Colonic mucosa (tissue), 4 donors: ENCODE measurements at regions not wholly inside any gene's neighbourhood (a gene's known extent, or its start where the extent isn't known, plus 50 kb on each side); places are given as distances from the start of the nearest gene placed in this dataset.

Experiments
- DNase-seq: peaks from one replicate; pipeline ENCODE4 v3.0.0-alpha.2; 2020
- H3K27ac ChIP-seq: fragments of 200-600 bp; one replicate; pipeline ENCODE4 v1.8.0; 2021
- H3K27me3 ChIP-seq: fragments of 200-600 bp; one replicate; pipeline ENCODE4 v1.8.0; 2021
- H3K36me3 ChIP-seq: fragments of 200-600 bp; one replicate; pipeline ENCODE4 v1.8.0; 2021
- H3K4me1 ChIP-seq: fragments of 200-600 bp; one replicate; pipeline ENCODE4 v1.8.0; 2021; ENCODE audit warnings: mild to moderate bottlenecking
- H3K4me3 ChIP-seq: fragments of 200-600 bp; one replicate; pipeline ENCODE4 v1.8.0; 2021
- H3K9ac ChIP-seq, 2 donors: one replicate each; pipeline ENCODE4 v1.7.0; 2013; ENCODE audit warnings: control low read depth in 2 of 2, low read depth in 2 of 2, low read length in 2 of 2
- H3K9me3 ChIP-seq: fragments of 200-600 bp; one replicate; pipeline ENCODE4 v1.8.0; 2021
- intact Hi-C: fragments of 100-400 bp; cut with DNase I; formaldehyde crosslinking; loops from one replicate; pipeline ENCODE4 v1.14.1; 2022
- TF ChIP-seq, protein P1 (sequence below): fragments of 200-600 bp; IDR thresholded peaks from one replicate; pipeline ENCODE4 v1.8.0; 2022; ENCODE audit warnings: antibody characterized with exemption, mild to moderate bottlenecking
- donor health status: healthy.
- donor health status: DM: no; HTN: no; CAD: no.
- donor health status: DM: no; HTN: no; CAD: no.

DNA sequence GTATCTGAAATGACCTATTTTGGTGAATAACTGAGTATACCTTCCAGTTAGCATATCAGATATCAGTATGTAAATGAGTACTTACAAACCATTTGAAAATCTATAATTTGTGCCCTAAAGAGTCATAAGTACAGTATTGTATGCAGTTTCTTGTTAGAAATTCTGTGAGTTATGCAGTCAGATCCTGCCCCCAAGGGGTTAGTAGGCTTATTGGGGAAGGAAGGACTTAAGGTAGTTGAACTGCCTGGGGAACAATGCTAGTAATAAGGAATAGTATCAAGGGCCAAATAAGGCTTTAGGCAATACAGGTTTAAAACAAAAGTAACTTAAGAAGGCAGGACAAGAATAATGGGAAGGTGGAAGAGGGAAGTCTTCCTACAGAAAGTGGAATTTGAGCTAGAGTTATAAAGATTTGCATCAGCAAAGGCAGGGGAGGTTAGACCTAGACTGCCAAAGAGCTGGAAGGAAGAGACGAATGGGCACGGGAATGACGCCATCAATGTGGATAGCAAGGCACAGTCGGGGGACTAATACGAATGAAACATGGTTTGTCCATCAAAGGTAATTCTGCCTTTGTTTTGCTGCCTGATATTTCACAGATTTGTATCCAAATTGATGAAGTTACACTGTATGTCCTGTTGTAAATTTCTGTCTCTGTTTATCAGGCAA, 182.9 kb upstream of the DPYD start:
- Histone ChIP-seq H3K27me3 (no peaks in the 10 kb centered on the region), H3K4me1 (no peaks in the 10 kb centered on the region), H3K9ac (no peak overlapping the region), H3K9me3 (no peaks in the 10 kb centered on the region), H3K36me3 (no peaks in the 10 kb centered on the region), H3K4me3 (no peak overlapping the region), H3K27ac (no peak overlapping the region)
- TF ChIP-seq, protein P1, sequence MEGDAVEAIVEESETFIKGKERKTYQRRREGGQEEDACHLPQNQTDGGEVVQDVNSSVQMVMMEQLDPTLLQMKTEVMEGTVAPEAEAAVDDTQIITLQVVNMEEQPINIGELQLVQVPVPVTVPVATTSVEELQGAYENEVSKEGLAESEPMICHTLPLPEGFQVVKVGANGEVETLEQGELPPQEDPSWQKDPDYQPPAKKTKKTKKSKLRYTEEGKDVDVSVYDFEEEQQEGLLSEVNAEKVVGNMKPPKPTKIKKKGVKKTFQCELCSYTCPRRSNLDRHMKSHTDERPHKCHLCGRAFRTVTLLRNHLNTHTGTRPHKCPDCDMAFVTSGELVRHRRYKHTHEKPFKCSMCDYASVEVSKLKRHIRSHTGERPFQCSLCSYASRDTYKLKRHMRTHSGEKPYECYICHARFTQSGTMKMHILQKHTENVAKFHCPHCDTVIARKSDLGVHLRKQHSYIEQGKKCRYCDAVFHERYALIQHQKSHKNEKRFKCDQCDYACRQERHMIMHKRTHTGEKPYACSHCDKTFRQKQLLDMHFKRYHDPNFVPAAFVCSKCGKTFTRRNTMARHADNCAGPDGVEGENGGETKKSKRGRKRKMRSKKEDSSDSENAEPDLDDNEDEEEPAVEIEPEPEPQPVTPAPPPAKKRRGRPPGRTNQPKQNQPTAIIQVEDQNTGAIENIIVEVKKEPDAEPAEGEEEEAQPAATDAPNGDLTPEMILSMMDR, result no peak
- DNase-seq, result no peak
- intact Hi-C loops, result no loop called here

DNA sequence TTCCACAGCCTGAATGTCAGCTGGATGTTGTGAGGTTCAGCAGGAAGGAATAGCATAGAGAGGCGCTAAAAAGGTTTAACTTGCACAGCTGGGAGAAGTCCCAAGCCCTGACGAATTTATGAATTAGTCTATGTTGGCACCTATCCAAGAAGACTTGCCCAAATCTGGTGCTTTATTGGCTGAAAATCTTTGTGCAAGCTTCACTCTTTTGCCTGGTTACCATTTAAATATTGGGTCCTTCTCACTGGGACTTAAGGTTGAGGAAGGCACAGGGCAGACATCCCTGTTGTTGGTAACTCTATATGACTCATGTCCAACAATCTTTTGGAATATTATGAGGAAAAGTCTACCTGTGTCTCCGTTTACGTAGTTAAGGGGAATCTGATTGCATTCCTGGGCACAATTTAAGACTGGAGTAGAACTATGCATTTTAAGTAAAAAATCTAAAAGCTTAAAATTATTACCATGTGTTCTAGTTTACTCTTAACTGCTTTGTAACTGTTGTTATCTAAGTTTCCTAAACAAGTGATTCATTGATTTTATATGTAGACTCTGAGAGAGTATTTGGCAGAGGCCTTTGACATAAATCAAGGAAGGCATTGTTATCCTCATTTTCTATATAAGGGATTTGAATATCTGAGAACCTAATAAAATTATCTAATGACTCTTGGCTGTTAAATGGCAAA, 181.7 kb upstream of the DPYD start:
- Histone ChIP-seq H3K27me3 (no peaks in the 10 kb centered on the region), H3K4me1 (no peaks in the 10 kb centered on the region), H3K4me3 (no peak overlapping the region), H3K9me3 (no peaks in the 10 kb centered on the region), H3K9ac (no peak overlapping the region), H3K36me3 (no peaks in the 10 kb centered on the region), H3K27ac (no peak overlapping the region)
- no peak for DNase-seq
- TF ChIP-seq, protein P1, result no peak
- intact Hi-C loops, result no loop called here

GRCh38 chr1:98101364-98101763, 180.5 kb upstream of the DPYD start:
- no peaks in the 10 kb centered on the region for H3K9me3 ChIP-seq
- H3K4me1 ChIP-seq, result no peaks in the 10 kb centered on the region
- intact Hi-C loops, result no loop called here
- H3K36me3 ChIP-seq, result no peaks in the 10 kb centered on the region
- H3K27ac ChIP-seq, result no peak overlapping the region
- TF ChIP-seq, protein P1, result no peak
- H3K9ac ChIP-seq, result no peak overlapping the region
- H3K4me3 ChIP-seq, result no peak overlapping the region
- H3K27me3 ChIP-seq, result no peaks in the 10 kb centered on the region
- DNase-seq, result no peak

DNA sequence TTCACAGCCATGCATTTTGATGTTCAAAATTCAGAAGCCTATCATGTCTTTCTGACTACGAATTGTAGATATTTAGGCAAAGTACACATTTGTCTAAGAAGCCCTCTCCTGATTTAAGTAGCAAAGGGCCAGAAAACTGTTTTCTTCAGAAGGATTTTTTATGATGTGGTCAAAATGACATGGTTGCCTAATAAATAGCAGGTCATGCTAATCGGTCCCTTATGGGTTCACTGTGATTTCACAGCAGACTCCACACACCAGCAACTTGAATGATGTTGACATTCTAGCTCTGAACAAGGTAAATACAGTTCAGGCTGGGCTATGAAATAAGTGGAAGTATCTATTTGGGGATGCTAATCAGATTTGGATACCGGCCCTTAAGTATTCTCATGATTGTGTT, 178.7 kb upstream of the DPYD start:
- intact Hi-C loops, result no loop called here
- TF ChIP-seq, protein P1, result no peak
- DNase-seq, result no peak
- no peaks in the 10 kb centered on the region for H3K27me3 ChIP-seq
- H3K4me1 ChIP-seq, result no peaks in the 10 kb centered on the region
- H3K9ac ChIP-seq, result no peak overlapping the region
- no peaks in the 10 kb centered on the region for H3K9me3 ChIP-seq
- H3K36me3 ChIP-seq, result no peaks in the 10 kb centered on the region
- no peak overlapping the region for H3K27ac ChIP-seq
- H3K4me3 ChIP-seq, result no peak overlapping the region

GRCh38 chr1:98098473-98098872, 177.6 kb upstream of the DPYD start:
- H3K27ac ChIP-seq, result no peak overlapping the region
- H3K4me1 ChIP-seq, result no peaks in the 10 kb centered on the region
- no peaks in the 10 kb centered on the region for H3K9me3 ChIP-seq
- no peaks in the 10 kb centered on the region for H3K27me3 ChIP-seq
- H3K4me3 ChIP-seq, result no peak overlapping the region
- TF ChIP-seq, protein P1, result no peak
- H3K36me3 ChIP-seq, result no peaks in the 10 kb centered on the region
- no peak for DNase-seq
- intact Hi-C loops, result no loop called here
- no peak overlapping the region for H3K9ac ChIP-seq
